ENCODE measurements at regions not wholly inside any gene's neighbourhood (a gene's known extent, or its start where the extent isn't known, plus 50 kb on each side); places are given as distances from the start of the nearest gene placed in this dataset.
"Not testable (repeated sequence)": the region's sequence is repeated elsewhere in the genome, so short reads cannot be mapped to it uniquely, and the experiment has no call there.

- TF ChIP-seq L3MBTL2 (conservative IDR thresholded peaks at IDR 0.05); SP1 (IDR thresholded peaks at IDR 0.05); FOXM1 (IDR thresholded peaks at IDR 0.05; ENCODE audit: borderline replicate concordance); SUZ12 (IDR thresholded peaks at IDR 0.05); LEF1 (IDR thresholded peaks at IDR 0.05; ENCODE audit: borderline replicate concordance); FOXK2 (IDR thresholded peaks at IDR 0.05); TARDBP (IDR thresholded peaks at IDR 0.05); PKNOX1 (IDR thresholded peaks at IDR 0.05); FOXA1 (IDR thresholded peaks at IDR 0.05); ARNT (IDR thresholded peaks at IDR 0.05); ELF4 (IDR thresholded peaks at IDR 0.05); CTBP1 (IDR thresholded peaks at IDR 0.05; ENCODE audit: borderline replicate concordance); NFRKB (IDR thresholded peaks at IDR 0.05): not testable (repeated sequence)
These were observed 178.9 kb upstream of the IPO5 start for GRCh38 chr13:97774391-97775100.
